ENCODE measurements at regions not wholly inside any gene's neighbourhood (a gene's known extent, or its start where the extent isn't known, plus 50 kb on each side); places are given as distances from the start of the nearest gene placed in this dataset.

DNA sequence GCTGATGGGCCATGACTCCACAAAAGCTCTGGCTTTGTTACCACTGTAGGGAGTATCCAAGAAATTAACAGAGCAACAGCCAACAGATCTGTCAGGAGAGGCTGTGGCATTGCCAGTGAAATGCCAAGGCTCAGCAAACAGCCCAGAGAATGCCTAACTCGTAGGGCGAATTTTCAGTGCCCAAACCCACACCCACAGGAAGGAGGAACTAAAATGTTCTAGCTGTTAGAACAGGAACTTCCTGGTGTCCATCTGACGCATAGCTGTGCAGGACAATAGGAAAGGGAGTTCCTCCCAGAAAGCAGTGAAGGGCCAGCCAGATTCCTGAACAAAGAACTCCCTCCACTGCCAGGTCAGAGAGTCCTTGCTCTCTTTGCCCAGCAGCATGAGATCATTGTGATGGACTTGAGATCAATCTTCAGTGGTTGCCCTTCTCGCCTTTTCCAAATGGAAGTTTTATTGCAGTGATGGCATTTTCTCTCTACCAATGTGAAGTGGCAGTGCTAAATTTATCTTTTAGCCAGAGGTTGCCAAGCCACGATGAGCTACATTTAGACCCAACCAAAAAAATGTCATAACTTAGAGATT lies 224.2 kb upstream of the STARD13 start:
- H3K9ac ChIP-seq (ENCODE audit: low read depth in 1 of 2, low read length in 2 of 2), result no peak overlapping the region

DNA sequence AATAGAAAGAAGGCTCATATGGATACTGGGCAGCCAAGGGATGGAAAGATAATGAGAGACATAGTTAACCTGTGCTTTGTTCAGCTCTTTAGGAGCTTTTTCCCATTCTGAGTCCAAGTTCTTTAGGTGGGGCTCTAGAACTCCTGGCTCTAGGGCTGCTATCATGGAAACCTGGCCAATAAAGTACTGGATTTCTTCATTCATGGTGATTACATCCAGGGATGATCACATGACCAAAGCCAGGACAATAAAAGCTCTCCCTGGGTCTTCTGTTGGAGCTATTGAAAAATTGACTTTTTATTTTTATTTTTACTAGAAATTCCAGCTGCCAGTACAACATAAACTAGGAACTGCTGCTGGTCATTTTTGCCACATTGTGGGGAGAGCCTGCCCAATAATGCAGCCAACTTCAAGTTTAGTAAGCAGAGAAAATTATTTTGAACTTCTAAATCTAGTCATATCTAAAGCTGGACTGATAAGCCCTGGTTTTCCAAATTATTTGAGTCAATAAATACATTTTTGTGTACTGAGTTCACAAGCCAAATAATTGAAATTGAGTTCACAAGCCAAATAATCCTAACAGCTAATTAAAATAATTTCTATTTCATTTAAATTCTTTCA lies 224.9 kb upstream of the STARD13 start:
- no peak overlapping the region for H3K9ac ChIP-seq (ENCODE audit: low read depth in 1 of 2, low read length in 2 of 2)
- TF ChIP-seq, protein P1, sequence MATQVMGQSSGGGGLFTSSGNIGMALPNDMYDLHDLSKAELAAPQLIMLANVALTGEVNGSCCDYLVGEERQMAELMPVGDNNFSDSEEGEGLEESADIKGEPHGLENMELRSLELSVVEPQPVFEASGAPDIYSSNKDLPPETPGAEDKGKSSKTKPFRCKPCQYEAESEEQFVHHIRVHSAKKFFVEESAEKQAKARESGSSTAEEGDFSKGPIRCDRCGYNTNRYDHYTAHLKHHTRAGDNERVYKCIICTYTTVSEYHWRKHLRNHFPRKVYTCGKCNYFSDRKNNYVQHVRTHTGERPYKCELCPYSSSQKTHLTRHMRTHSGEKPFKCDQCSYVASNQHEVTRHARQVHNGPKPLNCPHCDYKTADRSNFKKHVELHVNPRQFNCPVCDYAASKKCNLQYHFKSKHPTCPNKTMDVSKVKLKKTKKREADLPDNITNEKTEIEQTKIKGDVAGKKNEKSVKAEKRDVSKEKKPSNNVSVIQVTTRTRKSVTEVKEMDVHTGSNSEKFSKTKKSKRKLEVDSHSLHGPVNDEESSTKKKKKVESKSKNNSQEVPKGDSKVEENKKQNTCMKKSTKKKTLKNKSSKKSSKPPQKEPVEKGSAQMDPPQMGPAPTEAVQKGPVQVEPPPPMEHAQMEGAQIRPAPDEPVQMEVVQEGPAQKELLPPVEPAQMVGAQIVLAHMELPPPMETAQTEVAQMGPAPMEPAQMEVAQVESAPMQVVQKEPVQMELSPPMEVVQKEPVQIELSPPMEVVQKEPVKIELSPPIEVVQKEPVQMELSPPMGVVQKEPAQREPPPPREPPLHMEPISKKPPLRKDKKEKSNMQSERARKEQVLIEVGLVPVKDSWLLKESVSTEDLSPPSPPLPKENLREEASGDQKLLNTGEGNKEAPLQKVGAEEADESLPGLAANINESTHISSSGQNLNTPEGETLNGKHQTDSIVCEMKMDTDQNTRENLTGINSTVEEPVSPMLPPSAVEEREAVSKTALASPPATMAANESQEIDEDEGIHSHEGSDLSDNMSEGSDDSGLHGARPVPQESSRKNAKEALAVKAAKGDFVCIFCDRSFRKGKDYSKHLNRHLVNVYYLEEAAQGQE (IDR thresholded peaks at IDR 0.05), result no peak
- TF ChIP-seq HNF4A (conservative IDR thresholded peaks at IDR 0.05) (no peak), NR2F2 (IDR thresholded peaks at IDR 0.05) (no peak), RAD21 (IDR thresholded peaks at IDR 0.05) (no peak), FOXA2 (IDR thresholded peaks at IDR 0.05) (no peak), JUND (IDR thresholded peaks at IDR 0.05) (no peak), FOXA1 (IDR thresholded peaks at IDR 0.05) (no peak)
- TF ChIP-seq, protein P2, sequence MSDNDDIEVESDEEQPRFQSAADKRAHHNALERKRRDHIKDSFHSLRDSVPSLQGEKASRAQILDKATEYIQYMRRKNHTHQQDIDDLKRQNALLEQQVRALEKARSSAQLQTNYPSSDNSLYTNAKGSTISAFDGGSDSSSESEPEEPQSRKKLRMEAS (IDR thresholded peaks at IDR 0.05), result no peak
- TF ChIP-seq, protein P3, sequence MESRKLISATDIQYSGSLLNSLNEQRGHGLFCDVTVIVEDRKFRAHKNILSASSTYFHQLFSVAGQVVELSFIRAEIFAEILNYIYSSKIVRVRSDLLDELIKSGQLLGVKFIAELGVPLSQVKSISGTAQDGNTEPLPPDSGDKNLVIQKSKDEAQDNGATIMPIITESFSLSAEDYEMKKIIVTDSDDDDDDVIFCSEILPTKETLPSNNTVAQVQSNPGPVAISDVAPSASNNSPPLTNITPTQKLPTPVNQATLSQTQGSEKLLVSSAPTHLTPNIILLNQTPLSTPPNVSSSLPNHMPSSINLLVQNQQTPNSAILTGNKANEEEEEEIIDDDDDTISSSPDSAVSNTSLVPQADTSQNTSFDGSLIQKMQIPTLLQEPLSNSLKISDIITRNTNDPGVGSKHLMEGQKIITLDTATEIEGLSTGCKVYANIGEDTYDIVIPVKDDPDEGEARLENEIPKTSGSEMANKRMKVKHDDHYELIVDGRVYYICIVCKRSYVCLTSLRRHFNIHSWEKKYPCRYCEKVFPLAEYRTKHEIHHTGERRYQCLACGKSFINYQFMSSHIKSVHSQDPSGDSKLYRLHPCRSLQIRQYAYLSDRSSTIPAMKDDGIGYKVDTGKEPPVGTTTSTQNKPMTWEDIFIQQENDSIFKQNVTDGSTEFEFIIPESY (IDR thresholded peaks at IDR 0.05), result no peak

More for the DNA sequence above, 224.2 kb upstream of the STARD13 start:
- 79% methylated on average over 5 of the region's 5 CpGs for WGBS
- no peak overlapping the region for H3K4me3 ChIP-seq (ENCODE audit: low read depth in 1 of 3, low read length in 3 of 3)
- H3K4me1 ChIP-seq (ENCODE audit: control insufficient read depth in 4 of 4, insufficient read depth in 4 of 4, low read length in 3 of 4), result no peaks in the 10 kb centered on the region
- no peak for DNase-seq (ENCODE audit: low spot score)
- no peaks in the 10 kb centered on the region for H3K27me3 ChIP-seq (ENCODE audit: control insufficient read depth in 4 of 4, insufficient read depth in 4 of 4, low read length in 3 of 4)
- TF ChIP-seq YY1 (IDR thresholded peaks at IDR 0.05) (no peak), RXRA (IDR thresholded peaks at IDR 0.05) (no peak), FOXA2 (IDR thresholded peaks at IDR 0.05) (no peak), RAD21 (IDR thresholded peaks at IDR 0.05) (peak in 1 of 2 donors; percentile 45), SP1 (IDR thresholded peaks at IDR 0.05) (peak; percentile 57), TAF1 (conservative IDR thresholded peaks at IDR 0.05) (no peak), FOXA1 (IDR thresholded peaks at IDR 0.05) (no peak), HNF4G (IDR thresholded peaks at IDR 0.05) (no peak)
- TF ChIP-seq, protein P4, sequence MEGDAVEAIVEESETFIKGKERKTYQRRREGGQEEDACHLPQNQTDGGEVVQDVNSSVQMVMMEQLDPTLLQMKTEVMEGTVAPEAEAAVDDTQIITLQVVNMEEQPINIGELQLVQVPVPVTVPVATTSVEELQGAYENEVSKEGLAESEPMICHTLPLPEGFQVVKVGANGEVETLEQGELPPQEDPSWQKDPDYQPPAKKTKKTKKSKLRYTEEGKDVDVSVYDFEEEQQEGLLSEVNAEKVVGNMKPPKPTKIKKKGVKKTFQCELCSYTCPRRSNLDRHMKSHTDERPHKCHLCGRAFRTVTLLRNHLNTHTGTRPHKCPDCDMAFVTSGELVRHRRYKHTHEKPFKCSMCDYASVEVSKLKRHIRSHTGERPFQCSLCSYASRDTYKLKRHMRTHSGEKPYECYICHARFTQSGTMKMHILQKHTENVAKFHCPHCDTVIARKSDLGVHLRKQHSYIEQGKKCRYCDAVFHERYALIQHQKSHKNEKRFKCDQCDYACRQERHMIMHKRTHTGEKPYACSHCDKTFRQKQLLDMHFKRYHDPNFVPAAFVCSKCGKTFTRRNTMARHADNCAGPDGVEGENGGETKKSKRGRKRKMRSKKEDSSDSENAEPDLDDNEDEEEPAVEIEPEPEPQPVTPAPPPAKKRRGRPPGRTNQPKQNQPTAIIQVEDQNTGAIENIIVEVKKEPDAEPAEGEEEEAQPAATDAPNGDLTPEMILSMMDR (IDR thresholded peaks at IDR 0.05; ENCODE audit: low read depth, low read length, missing input control), result no peak
- TF ChIP-seq, protein P5, sequence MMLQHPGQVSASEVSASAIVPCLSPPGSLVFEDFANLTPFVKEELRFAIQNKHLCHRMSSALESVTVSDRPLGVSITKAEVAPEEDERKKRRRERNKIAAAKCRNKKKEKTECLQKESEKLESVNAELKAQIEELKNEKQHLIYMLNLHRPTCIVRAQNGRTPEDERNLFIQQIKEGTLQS (IDR thresholded peaks at IDR 0.05), result no peak
- H3K27ac ChIP-seq (ENCODE audit: low read depth in 1 of 2, low read length in 2 of 2), result no peak overlapping the region
- H3K36me3 ChIP-seq (ENCODE audit: control insufficient read depth in 4 of 4, insufficient read depth in 3 of 4, low read depth in 1 of 4, low read length in 3 of 4), result no peaks in the 10 kb centered on the region
- H3K9me3 ChIP-seq (ENCODE audit: control insufficient read depth in 4 of 4, low read length in 3 of 4), result no peaks in the 10 kb centered on the region

More for the DNA sequence above, 224.9 kb upstream of the STARD13 start:
- no peaks in the 10 kb centered on the region for H3K9me3 ChIP-seq (ENCODE audit: control insufficient read depth in 4 of 4, low read length in 3 of 4)
- H3K4me3 ChIP-seq (ENCODE audit: low read depth in 1 of 3, low read length in 3 of 3), result no peak overlapping the region
- no peaks in the 10 kb centered on the region for H3K36me3 ChIP-seq (ENCODE audit: control insufficient read depth in 4 of 4, insufficient read depth in 3 of 4, low read depth in 1 of 4, low read length in 3 of 4)
- no peaks in the 10 kb centered on the region for H3K27me3 ChIP-seq (ENCODE audit: control insufficient read depth in 4 of 4, insufficient read depth in 4 of 4, low read length in 3 of 4)
- H3K4me1 ChIP-seq (ENCODE audit: control insufficient read depth in 4 of 4, insufficient read depth in 4 of 4, low read length in 3 of 4), result no peaks in the 10 kb centered on the region
- DNase-seq (ENCODE audit: low spot score), result no peak
- no peak overlapping the region for H3K27ac ChIP-seq (ENCODE audit: low read depth in 1 of 2, low read length in 2 of 2)
